ENCODE measurements at regions not wholly inside any gene's neighbourhood (a gene's known extent, or its start where the extent isn't known, plus 50 kb on each side); places are given as distances from the start of the nearest gene placed in this dataset.
A peak's percentile ranks its signal among the peaks of the same experiment; 100 is the strongest.

DNA sequence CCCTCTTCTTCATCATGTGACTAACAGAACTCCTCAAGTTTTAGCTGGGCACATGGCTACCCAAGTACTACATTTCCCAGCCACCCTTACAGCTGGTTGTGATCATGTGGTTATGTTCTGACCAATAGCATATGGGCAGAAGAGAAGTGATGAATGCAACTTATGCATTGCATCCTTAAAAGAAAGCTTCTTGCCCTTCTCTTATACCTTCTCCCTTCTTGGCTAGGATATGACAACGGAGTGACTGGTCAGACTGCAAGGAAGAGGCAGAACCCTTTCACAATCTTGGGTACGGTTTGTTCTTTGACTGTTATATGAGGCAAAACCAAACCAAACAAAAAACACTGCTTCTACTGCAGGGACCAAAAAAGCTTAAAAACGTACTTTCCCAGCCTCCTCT, 66.5 kb upstream of the MAX start:
- Histone ChIP-seq H2AFZ (peak overlapping the region; percentile 46), H3K4me2 (ENCODE audit: unreplicated experiment) (peak overlapping the region; percentile 21), H3K9ac (peak overlapping the region; percentile 26; the same call in 1 of the 2 replicates), H4K20me1 (ENCODE audit: insufficient read depth) (no peaks in the 10 kb centered on the region), H3K9me3 (ENCODE audit: low read depth) (no peaks in the 10 kb centered on the region), H3K36me3 (ENCODE audit: low read depth) (no peaks in the 10 kb centered on the region), H3K4me3 (no peak overlapping the region), H3K27me3 (replicated peaks; ENCODE audit: insufficient read depth) (no peaks in the 10 kb centered on the region), H3K79me2 (ENCODE audit: insufficient read depth) (no peaks in the 10 kb centered on the region), H3K9me2 (ENCODE audit: insufficient read depth) (no peaks in the 10 kb centered on the region), H3K4me1 (ENCODE audit: insufficient read depth) (peaks cover 15% of the 10 kb centered on the region), H3K27ac (peak overlapping the region; percentile 61), H3F3A (ENCODE audit: insufficient read depth) (peaks cover 10% of the 10 kb centered on the region; the same call in 1 of the 2 replicates)
- 29 to 36% methylated on average over 3 of the region's 3 CpGs for WGBS, 2 experiments (ENCODE audit: low coverage in 1 of 2, low lambda C conversion rate in 2 of 2, missing lambda C conversion rate in 2 of 2)
- no peak for TF ChIP-seq EZH2 (IDR thresholded peaks at IDR 0.05; ENCODE audit: insufficient read depth, poor library complexity, severe bottlenecking)
- TF ChIP-seq EZH2phosphoT487 (IDR thresholded peaks at IDR 0.05; ENCODE audit: insufficient read depth, low read depth) = no peak
- peak; percentile 58 for DNase-seq
- in situ Hi-C loops (cut with MboI) = loop anchor here (10.0 to 25.0 kb wide), 3 partner anchors 656 to 893 kb away; no protein-coding TSS in a partner anchor

DNA sequence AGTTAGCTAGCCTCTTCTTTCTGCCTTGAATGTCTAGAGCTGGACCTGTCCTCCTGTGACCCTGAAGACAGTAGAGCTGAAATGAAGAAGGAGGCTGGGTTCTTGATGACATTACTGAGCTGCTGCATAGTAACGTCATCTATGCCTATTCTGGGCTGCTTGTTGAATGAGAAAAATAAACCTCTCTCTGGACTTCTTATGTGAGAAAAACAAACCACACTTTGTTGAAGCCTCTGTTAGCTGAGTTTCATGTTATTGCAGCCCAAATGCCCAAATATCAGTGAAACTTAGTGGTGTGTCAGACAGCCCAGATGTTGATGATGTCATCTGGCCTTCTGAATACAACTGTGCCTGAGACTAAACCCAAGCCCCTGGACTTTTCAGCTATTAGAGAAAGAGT, 67.0 kb upstream of the MAX start:
- 0 to 3% methylated on average over 1 of the region's 1 CpG for WGBS, 2 experiments (ENCODE audit: low coverage in 1 of 2, low lambda C conversion rate in 2 of 2, missing lambda C conversion rate in 2 of 2)
- H4K20me1 ChIP-seq (ENCODE audit: insufficient read depth) = no peaks in the 10 kb centered on the region
- DNase-seq = peak; percentile 86

DNA sequence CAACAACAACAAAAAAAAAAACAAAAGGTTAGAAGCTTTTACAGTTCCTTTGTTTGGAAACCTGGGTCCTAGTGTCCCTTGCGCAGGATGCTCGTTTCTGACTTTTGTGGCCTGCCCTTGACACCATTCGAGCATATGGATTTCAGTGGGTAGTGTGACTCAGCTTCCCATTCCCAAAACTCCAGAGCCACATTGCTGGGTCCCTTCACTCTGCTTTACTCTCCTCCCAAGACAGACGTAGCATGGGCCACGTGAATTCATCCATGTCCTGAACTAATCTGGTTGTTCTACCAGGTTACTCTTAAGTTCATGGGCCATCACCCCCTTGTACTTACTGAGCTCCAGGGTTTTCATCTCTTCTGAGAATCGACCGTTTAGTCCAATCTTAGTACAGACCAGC, 68.0 kb upstream of the MAX start:
- Histone ChIP-seq H3K79me2 (ENCODE audit: insufficient read depth) (no peaks in the 10 kb centered on the region), H4K20me1 (ENCODE audit: insufficient read depth) (no peaks in the 10 kb centered on the region), H3K27ac (peak overlapping the region; percentile 51), H3K4me2 (ENCODE audit: unreplicated experiment) (peak overlapping the region; percentile 56), H3F3A (ENCODE audit: insufficient read depth) (peaks cover 10% of the 10 kb centered on the region; the same call in 1 of the 2 replicates), H3K9me3 (ENCODE audit: low read depth) (no peaks in the 10 kb centered on the region), H3K27me3 (replicated peaks; ENCODE audit: insufficient read depth) (no peaks in the 10 kb centered on the region), H2AFZ (peak overlapping the region; percentile 82), H3K4me3 (peak overlapping the region; percentile 54), H3K9ac (peak overlapping the region; percentile 58), H3K36me3 (ENCODE audit: low read depth) (no peaks in the 10 kb centered on the region), H3K4me1 (ENCODE audit: insufficient read depth) (peaks cover 15% of the 10 kb centered on the region), H3K9me2 (ENCODE audit: insufficient read depth) (no peaks in the 10 kb centered on the region)
- DNase-seq = no peak
- in situ Hi-C loops (cut with MboI) = loop anchor here (25.0 kb wide), 1 partner anchor 892 kb away; no protein-coding TSS in a partner anchor
- TF ChIP-seq EZH2phosphoT487 (IDR thresholded peaks at IDR 0.05; ENCODE audit: insufficient read depth, low read depth) = no peak
- no peak for TF ChIP-seq EZH2 (IDR thresholded peaks at IDR 0.05; ENCODE audit: insufficient read depth, poor library complexity, severe bottlenecking)
- 69 to 70% methylated on average over 7 of the region's 7 CpGs for WGBS, 2 experiments (ENCODE audit: low coverage in 1 of 2, low lambda C conversion rate in 2 of 2, missing lambda C conversion rate in 2 of 2)

More for the DNA sequence above, 67.0 kb upstream of the MAX start:
- no peaks in the 10 kb centered on the region for H3K79me2 ChIP-seq (ENCODE audit: insufficient read depth)
- no peaks in the 10 kb centered on the region for H3K36me3 ChIP-seq (ENCODE audit: low read depth)
- no peaks in the 10 kb centered on the region for H3K9me2 ChIP-seq (ENCODE audit: insufficient read depth)
- peak overlapping the region; percentile 46 for H2AFZ ChIP-seq
- H3K27me3 ChIP-seq (replicated peaks; ENCODE audit: insufficient read depth) = no peaks in the 10 kb centered on the region
- H3K4me1 ChIP-seq (ENCODE audit: insufficient read depth) = peaks cover 15% of the 10 kb centered on the region
- H3K9me3 ChIP-seq (ENCODE audit: low read depth) = no peaks in the 10 kb centered on the region
- H3K4me3 ChIP-seq = no peak overlapping the region; the same call in 1 of the 2 replicates
- peak overlapping the region; percentile 26; the same call in 1 of the 2 replicates for H3K9ac ChIP-seq
- H3K27ac ChIP-seq = peak overlapping the region; percentile 61
- no peak for TF ChIP-seq EZH2phosphoT487 (IDR thresholded peaks at IDR 0.05; ENCODE audit: insufficient read depth, low read depth)
- TF ChIP-seq EZH2 (IDR thresholded peaks at IDR 0.05; ENCODE audit: insufficient read depth, poor library complexity, severe bottlenecking) = no peak
- in situ Hi-C loops (cut with MboI) = loop anchor here (10.0 to 25.0 kb wide), 3 partner anchors 655 to 893 kb away; no protein-coding TSS in a partner anchor
- H3K4me2 ChIP-seq (ENCODE audit: unreplicated experiment) = peak overlapping the region; percentile 21
- H3F3A ChIP-seq (ENCODE audit: insufficient read depth) = peaks cover 10% of the 10 kb centered on the region; the same call in 1 of the 2 replicates

DNA sequence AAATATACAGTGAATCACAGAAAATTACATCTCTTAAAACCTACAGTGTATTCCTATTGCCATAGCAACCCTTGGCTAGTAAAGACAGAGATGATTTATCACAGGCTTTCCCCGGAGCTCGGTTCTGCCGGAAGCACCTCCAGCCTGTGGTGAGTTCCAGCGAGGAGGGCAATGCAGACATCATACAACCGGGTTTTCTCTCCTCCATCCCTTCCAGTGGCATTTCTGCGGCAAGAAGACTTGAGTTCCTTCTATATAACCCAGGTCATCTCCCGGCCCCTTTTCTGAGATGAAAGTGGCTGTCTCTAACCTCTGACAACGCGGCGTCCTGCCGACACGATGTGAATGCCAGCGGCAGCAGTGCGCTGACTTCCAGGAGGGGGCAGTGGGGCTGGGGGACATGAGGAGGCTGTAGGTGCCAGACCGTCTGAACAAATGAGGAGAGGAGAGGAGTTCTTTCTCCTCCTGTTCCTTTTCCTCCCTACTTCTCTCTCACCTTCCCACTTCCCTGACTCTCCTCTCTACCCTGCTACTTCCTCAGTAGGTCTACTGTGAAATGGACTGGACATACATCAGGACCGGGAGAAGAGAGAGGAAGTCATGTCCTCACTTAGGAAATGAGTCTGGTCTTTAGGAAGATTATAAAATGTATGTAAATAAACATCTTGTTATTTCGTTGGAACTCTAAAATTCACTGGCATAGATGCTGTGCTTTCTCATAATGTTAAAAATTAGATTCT, 68.6 kb upstream of the MAX start:
- Histone ChIP-seq H3K4me3 (peak overlapping the region; percentile 54), H3K27ac (peak overlapping the region; percentile 51; the same call in 1 of the 2 replicates), H3K9me3 (ENCODE audit: low read depth) (no peaks in the 10 kb centered on the region), H3K9ac (peak overlapping the region; percentile 58), H4K20me1 (ENCODE audit: insufficient read depth) (no peaks in the 10 kb centered on the region), H3K4me2 (ENCODE audit: unreplicated experiment) (peak overlapping the region; percentile 56), H3K9me2 (ENCODE audit: insufficient read depth) (no peaks in the 10 kb centered on the region), H3K36me3 (ENCODE audit: low read depth) (no peaks in the 10 kb centered on the region), H3K4me1 (ENCODE audit: insufficient read depth) (peaks cover 15% of the 10 kb centered on the region), H3F3A (ENCODE audit: insufficient read depth) (peaks cover 10% of the 10 kb centered on the region; the same call in 1 of the 2 replicates), H3K79me2 (ENCODE audit: insufficient read depth) (no peaks in the 10 kb centered on the region), H3K27me3 (replicated peaks; ENCODE audit: insufficient read depth) (no peaks in the 10 kb centered on the region), H2AFZ (peak overlapping the region; percentile 82)
- WGBS, 2 experiments (ENCODE audit: low coverage in 1 of 2, low lambda C conversion rate in 2 of 2, missing lambda C conversion rate in 2 of 2) = 15 to 19% methylated on average over 17 of the region's 17 CpGs
- in situ Hi-C loops (cut with MboI) = loop anchor here (25.0 kb wide), 1 partner anchor 891 kb away; no protein-coding TSS in a partner anchor
- TF ChIP-seq EZH2 (IDR thresholded peaks at IDR 0.05; ENCODE audit: insufficient read depth, poor library complexity, severe bottlenecking) (no peak), EZH2phosphoT487 (IDR thresholded peaks at IDR 0.05; ENCODE audit: insufficient read depth, low read depth) (no peak)
- peak; percentile 91 for DNase-seq
